K562 (cell line): ENCODE measurements at regions not wholly inside any gene's neighbourhood (a gene's known extent, or its start where the extent isn't known, plus 50 kb on each side); places are given as distances from the start of the nearest gene placed in this dataset.

Experiments
- BCOR ChIP-seq: fragments of 450-650 bp; IDR thresholded peaks from 2 replicates; pipeline ENCODE4 v1.6.1; 2016
- DIDO1 ChIP-seq: fragments of 450-650 bp; IDR thresholded peaks from 2 replicates; pipeline ENCODE4 v1.6.1; 2016; ENCODE audit warnings: low read depth, missing biosample characterization, missing genetic modification characterization
- E2F1 ChIP-seq: sonication (generic); formaldehyde crosslinking; IDR thresholded peaks from 2 replicates; pipeline ENCODE4 v1.8.1; 2023; ENCODE audit warnings: mild to moderate bottlenecking, missing genetic modification reagents, moderate library complexity
- GABPB1 ChIP-seq: sonication (generic); formaldehyde crosslinking; IDR thresholded peaks from 2 replicates; pipeline ENCODE4 v1.8.0; 2022; ENCODE audit warnings: mild to moderate bottlenecking, missing genetic modification reagents
- KLF13 ChIP-seq: fragments of 450-650 bp; IDR thresholded peaks from 2 replicates; pipeline ENCODE4 v1.6.1; 2016; ENCODE audit warnings: missing genetic modification characterization, low read depth, mild to moderate bottlenecking, missing compliant biosample characterization, moderate library complexity, borderline replicate concordance
- NBN ChIP-seq: fragments of 450-650 bp; IDR thresholded peaks from 2 replicates; pipeline ENCODE4 v1.6.1; 2016; ENCODE audit warnings: low read depth, mild to moderate bottlenecking
- NR2C1 ChIP-seq, 2 experiments: fragments of 450-650 bp; IDR thresholded peaks; 2 replicates each; pipeline ENCODE4 v1.6.1; 2017; ENCODE audit warnings: mild to moderate bottlenecking in 2 of 2, antibody characterized with exemption in 1 of 2, inconsistent platforms in 1 of 2, missing compliant biosample characterization in 1 of 2, missing genetic modification characterization in 1 of 2
- NR2C2 ChIP-seq, 2 experiments: fragments of 200-800 bp in 1 of 2; sonication (Bioruptor generic) in 1 of 2; sonication (generic) in 1 of 2; formaldehyde crosslinking in 1 of 2; IDR thresholded peaks; 2 replicates each; pipeline versions ENCODE4 v1.6.1 to v1.8.0; 2016 to 2022; ENCODE audit warnings: mild to moderate bottlenecking in 1 of 2, missing compliant biosample characterization in 1 of 2, missing genetic modification characterization in 1 of 2, missing genetic modification reagents in 1 of 2
- TARDBP ChIP-seq: fragments of 450-650 bp; IDR thresholded peaks from 2 replicates; pipeline ENCODE4 v1.6.1; 2016
- THRAP3 ChIP-seq: fragments of 450-650 bp; IDR thresholded peaks from 2 replicates; pipeline ENCODE4 v1.6.1; 2016; ENCODE audit warnings: mild to moderate bottlenecking, inconsistent platforms, borderline replicate concordance
- ZBTB40 ChIP-seq, 2 experiments: fragments of 450-650 bp in 1 of 2; sonication (generic) in 1 of 2; formaldehyde crosslinking in 1 of 2; IDR thresholded peaks; 2 replicates each; pipeline versions ENCODE4 v1.7.1 to v1.9.0; 2016 to 2022; ENCODE audit warnings: inconsistent platforms in 1 of 2, mild to moderate bottlenecking in 1 of 2, missing genetic modification reagents in 1 of 2
- ZKSCAN1 ChIP-seq: fragments of 150-350 bp; IDR thresholded peaks from 2 replicates; pipeline ENCODE4 v1.6.1; 2016; ENCODE audit warnings: low read depth, low read length
- ZNF277 ChIP-seq: fragments of 250-450 bp; sonication (Bioruptor Pico); IDR thresholded peaks from 2 replicates; pipeline ENCODE4 v1.8.0; 2022; ENCODE audit warnings: inconsistent platforms, mild to moderate bottlenecking, moderate library complexity, borderline replicate concordance
- ZNF311 ChIP-seq: fragments of 250-450 bp; sonication (Bioruptor Pico); IDR thresholded peaks from 2 replicates; pipeline ENCODE4 v1.4.0; 2020; ENCODE audit warnings: mild to moderate bottlenecking, moderate library complexity
- ZNF436 ChIP-seq: fragments of 250-450, 450-650 bp; sonication (Bioruptor Pico); formaldehyde crosslinking; IDR thresholded peaks from 2 replicates; pipeline ENCODE4 v1.7.0; 2020; ENCODE audit warnings: mild to moderate bottlenecking
- ZNF507 ChIP-seq: conservative IDR thresholded peaks from 2 replicates; pipeline ENCODE4 v1.6.1; 2017; ENCODE audit warnings: missing genetic modification characterization, missing compliant biosample characterization
- ZNF589 ChIP-seq: fragments of 200-800 bp; sonication (Bioruptor generic); IDR thresholded peaks from 2 replicates; pipeline ENCODE4 v1.6.1; 2016; ENCODE audit warnings: low read depth, missing genetic modification characterization, missing compliant biosample characterization
- ZNF79 ChIP-seq: fragments of 250-450 bp; sonication (Bioruptor Pico); IDR thresholded peaks from 2 replicates; pipeline ENCODE4 v1.4.0; 2020; ENCODE audit warnings: low read depth, mild to moderate bottlenecking, moderate library complexity

- TF ChIP-seq ZKSCAN1, result no peak
- TF ChIP-seq ZNF277 (CRISPR knock-in tag), result no peak
- TF ChIP-seq ZNF311 (CRISPR knock-in tag), result no peak
- TF ChIP-seq KLF13 (tag), result no peak
- TF ChIP-seq GABPB1 (CRISPR knock-in tag), result no peak
- no peak for TF ChIP-seq ZNF507 (tag)
- TF ChIP-seq ZNF79, result no peak
- TF ChIP-seq TARDBP, result no peak
- no peak for TF ChIP-seq ZNF436 (CRISPR knock-in tag)
- TF ChIP-seq DIDO1 (tag), result no peak
- TF ChIP-seq ZNF589 (CRISPR knock-in tag), result no peak
- TF ChIP-seq THRAP3, result no peak
- peak; percentile 71 for TF ChIP-seq ZBTB40 (IDR thresholded peaks at IDR 0.05)
- no peak for TF ChIP-seq ZBTB40 (CRISPR knock-in tag; IDR thresholded peaks at IDR 0.05)
- TF ChIP-seq NBN, result no peak
- TF ChIP-seq NR2C1 (IDR thresholded peaks at IDR 0.05), result peak; percentile 92
- TF ChIP-seq NR2C1 (tag; IDR thresholded peaks at IDR 0.05), result peak; percentile 91
- no peak for TF ChIP-seq E2F1 (CRISPR knock-in tag)
- peak; percentile 85 for TF ChIP-seq NR2C2 (CRISPR knock-in tag; IDR thresholded peaks at IDR 0.05)
- peak; percentile 88 for TF ChIP-seq NR2C2 (tag; IDR thresholded peaks at IDR 0.05)
- TF ChIP-seq BCOR, result no peak
These were observed 96.2 kb downstream of the SNX5 start (continued) for GRCh38 chr20:17872434-17872833.
